Aorta (tissue), 5 donors: ENCODE measurements at regions not wholly inside any gene's neighbourhood (a gene's known extent, or its start where the extent isn't known, plus 50 kb on each side); places are given as distances from the start of the nearest gene placed in this dataset.

Experiments
- ATAC-seq: fragments of 200-7000 bp; cut with Tn5 transposase; one replicate; pipeline ENCODE4 v1.9.1; 2022; ENCODE audit warnings: moderate library complexity; ENCODE audit not compliant: low FRiP score
- DNase-seq, 2 donors: peaks; one replicate each; pipeline ENCODE4 v3.0.0-alpha.2; 2020
- H3K27ac ChIP-seq, 2 donors: one replicate each; pipeline ENCODE4 v1.5.1; 2013; ENCODE audit warnings: low read length in 2 of 2, mild to moderate bottlenecking in 2 of 2, moderate library complexity in 2 of 2, control low read depth in 1 of 2, inconsistent platforms in 1 of 2, low read depth in 1 of 2
- H3K27me3 ChIP-seq, 2 donors: one replicate each; pipeline ENCODE4 v1.6.1; 2013; ENCODE audit warnings: control low read depth in 1 of 2, low read length in 1 of 2, mild to moderate bottlenecking in 1 of 2, moderate library complexity in 1 of 2; ENCODE audit not compliant: insufficient read depth in 2 of 2, control insufficient read depth in 1 of 2
- H3K36me3 ChIP-seq, 2 donors: one replicate each; pipeline ENCODE4 v1.6.1; 2013; ENCODE audit warnings: control low read depth in 1 of 2, low read length in 1 of 2, mild to moderate bottlenecking in 1 of 2; ENCODE audit not compliant: insufficient read depth in 2 of 2, control insufficient read depth in 1 of 2
- H3K4me1 ChIP-seq, 2 donors: one replicate each; pipeline ENCODE4 v1.6.1; 2013; ENCODE audit warnings: low read length in 2 of 2, control low read depth in 1 of 2, mild to moderate bottlenecking in 1 of 2, moderate library complexity in 1 of 2; ENCODE audit not compliant: insufficient read depth in 2 of 2, control insufficient read depth in 1 of 2
- H3K4me3 ChIP-seq, 2 donors: one replicate each; pipeline ENCODE4 v1.5.1; 2013; ENCODE audit warnings: low read length in 2 of 2, control low read depth in 1 of 2, mild to moderate bottlenecking in 1 of 2
- H3K9me3 ChIP-seq: one replicate; pipeline ENCODE4 v1.6.1; 2013; ENCODE audit warnings: mild to moderate bottlenecking, low read length; ENCODE audit not compliant: control insufficient read depth
- WGBS, 2 donors: extraction: QIAGEN DNeasy Blood & Tissue Kit; methylation state at CpG; one replicate each; pipeline ENCODE4 v1.1.7; 2013; 5-methylcytosine and 5-hydroxymethylcytosine counted together
- intact Hi-C, 2 donors: fragments of 100-400 bp; cut with DNase I; formaldehyde crosslinking; loops; one replicate each; pipeline versions ENCODE4 v1.14.2 to v1.15.0; 2022
- donor health status: healthy with polysubstance abuse.
- donor health status: Bipolar disorder and iron deficiency.
- donor health status: DM: no; HTN: no; CAD: no.
- donor health status: DM: no; HTN: no; CAD: no.
- donor health status: DM: yes; HTN: yes; CAD: no.

GRCh38 chr13:59587971-59588716 is 575.6 kb downstream of the DIAPH3 start:
- intact Hi-C loops: no loop called here
- no peaks in the 10 kb centered on the region for H3K27me3 ChIP-seq
- no peaks in the 10 kb centered on the region for H3K4me1 ChIP-seq
- 90 to 100% methylated on average over 1 of the region's 1 CpG for WGBS, 2 donors
- peaks cover 2% of the 10 kb centered on the region for H3K9me3 ChIP-seq
- no peak for DNase-seq
- no peak overlapping the region for H3K4me3 ChIP-seq
- ATAC-seq: no peak
- no peaks in the 10 kb centered on the region for H3K36me3 ChIP-seq
- H3K27ac ChIP-seq: no peak overlapping the region

GRCh38 chr13:59588717-59589067 is 575.0 kb downstream of the DIAPH3 start:
- H3K27ac ChIP-seq: no peak overlapping the region
- H3K36me3 ChIP-seq: no peaks in the 10 kb centered on the region
- H3K27me3 ChIP-seq: no peaks in the 10 kb centered on the region
- H3K9me3 ChIP-seq: peaks cover 2% of the 10 kb centered on the region
- ATAC-seq (no peak), DNase-seq (no peak)
- no peak overlapping the region for H3K4me3 ChIP-seq
- intact Hi-C loops: no loop called here
- H3K4me1 ChIP-seq: no peaks in the 10 kb centered on the region

- peaks cover 1% of the 10 kb centered on the region for H3K9me3 ChIP-seq
- H3K4me1 ChIP-seq: no peaks in the 10 kb centered on the region
- no peak overlapping the region for H3K4me3 ChIP-seq
- no peak overlapping the region for H3K27ac ChIP-seq
- no peak for DNase-seq
- no peaks in the 10 kb centered on the region for H3K27me3 ChIP-seq
- no peak for ATAC-seq
- intact Hi-C loops: no loop called here
- H3K36me3 ChIP-seq: no peaks in the 10 kb centered on the region
Measured at GRCh38 chr13:59601993-59602392, 561.7 kb downstream of the DIAPH3 start.

- H3K9me3 ChIP-seq: no peaks in the 10 kb centered on the region
- intact Hi-C loops: no loop called here
- no peaks in the 10 kb centered on the region for H3K4me1 ChIP-seq
- H3K27ac ChIP-seq: no peak overlapping the region
- no peaks in the 10 kb centered on the region for H3K36me3 ChIP-seq
- WGBS, 2 donors: 92 to 97% methylated on average over 2 of the region's 2 CpGs
- DNase-seq (no peak), ATAC-seq (no peak)
- H3K27me3 ChIP-seq: no peaks in the 10 kb centered on the region
- H3K4me3 ChIP-seq: no peak overlapping the region
Measured at GRCh38 chr13:59603646-59604045, 560.1 kb downstream of the DIAPH3 start.

- Histone ChIP-seq H3K4me1 (no peaks in the 10 kb centered on the region), H3K9me3 (no peaks in the 10 kb centered on the region), H3K4me3 (no peak overlapping the region), H3K27ac (no peak overlapping the region), H3K27me3 (no peaks in the 10 kb centered on the region), H3K36me3 (no peaks in the 10 kb centered on the region)
- DNase-seq: no peak
- intact Hi-C loops: no loop called here
- no peak for ATAC-seq
- 14 to 31% methylated on average over 1 of the region's 1 CpG for WGBS, 2 donors
Measured at GRCh38 chr13:59607172-59607571, 556.6 kb downstream of the DIAPH3 start.

- H3K4me1 ChIP-seq: no peaks in the 10 kb centered on the region
- intact Hi-C loops: no loop called here
- no peak for DNase-seq
- H3K27ac ChIP-seq: no peak overlapping the region
- H3K9me3 ChIP-seq: no peaks in the 10 kb centered on the region
- H3K4me3 ChIP-seq: no peak overlapping the region
- H3K36me3 ChIP-seq: no peaks in the 10 kb centered on the region
- 23 to 40% methylated on average over 2 of the region's 2 CpGs for WGBS, 2 donors
- no peak for ATAC-seq
- no peaks in the 10 kb centered on the region for H3K27me3 ChIP-seq
Measured at GRCh38 chr13:59607780-59608233, 555.9 kb downstream of the DIAPH3 start.

- ATAC-seq (no peak), DNase-seq (no peak)
- Histone ChIP-seq H3K4me3 (no peak overlapping the region), H3K36me3 (no peaks in the 10 kb centered on the region), H3K27me3 (no peaks in the 10 kb centered on the region), H3K27ac (no peak overlapping the region), H3K9me3 (no peaks in the 10 kb centered on the region), H3K4me1 (no peaks in the 10 kb centered on the region)
- intact Hi-C loops: no loop called here
Measured at GRCh38 chr13:59609421-59609820, 554.3 kb downstream of the DIAPH3 start.
